Liver (tissue), 8 donors: ENCODE measurements at regions not wholly inside any gene's neighbourhood (a gene's known extent, or its start where the extent isn't known, plus 50 kb on each side); places are given as distances from the start of the nearest gene placed in this dataset.
A peak's percentile ranks its signal among the peaks of the same experiment; 100 is the strongest.

Experiments used
- DNase-seq: peaks from one replicate; pipeline ENCODE4 v3.0.0-alpha.2; 2017; ENCODE audit warnings: low spot score
- H3K27ac ChIP-seq, 2 donors: one replicate each; pipeline ENCODE4 v1.7.0; 2013; ENCODE audit warnings: inconsistent platforms in 2 of 2, low read length in 2 of 2, control low read depth in 1 of 2, low read depth in 1 of 2, mild to moderate bottlenecking in 1 of 2
- H3K27me3 ChIP-seq, 4 donors: one replicate each; pipeline versions ENCODE4 v1.6.1 to v1.7.0; 2013; ENCODE audit warnings: low read length in 3 of 4, inconsistent platforms in 1 of 4, mild to moderate bottlenecking in 1 of 4, moderate library complexity in 1 of 4; ENCODE audit not compliant: control insufficient read depth in 4 of 4, insufficient read depth in 4 of 4
- H3K36me3 ChIP-seq, 4 donors: one replicate each; pipeline versions ENCODE4 v1.6.1 to v1.7.0; 2013; ENCODE audit warnings: low read length in 3 of 4, mild to moderate bottlenecking in 3 of 4, low read depth in 1 of 4, moderate library complexity in 1 of 4; ENCODE audit not compliant: control insufficient read depth in 4 of 4, insufficient read depth in 3 of 4
- H3K4me1 ChIP-seq, 4 donors: one replicate each; pipeline versions ENCODE4 v1.6.1 to v1.7.0; 2013; ENCODE audit warnings: low read length in 3 of 4, mild to moderate bottlenecking in 3 of 4, moderate library complexity in 1 of 4; ENCODE audit not compliant: control insufficient read depth in 4 of 4, insufficient read depth in 4 of 4
- H3K4me3 ChIP-seq, 3 donors: one replicate each; pipeline versions ENCODE4 v1.6.1 to v1.7.0; 2013; ENCODE audit warnings: low read length in 3 of 3, control low read depth in 1 of 3, low read depth in 1 of 3, mild to moderate bottlenecking in 1 of 3
- H3K9ac ChIP-seq, 2 donors: one replicate each; pipeline ENCODE4 v1.7.0; 2013; ENCODE audit warnings: low read length in 2 of 2, mild to moderate bottlenecking in 2 of 2, moderate library complexity in 2 of 2, control low read depth in 1 of 2, low read depth in 1 of 2
- H3K9me3 ChIP-seq, 4 donors: one replicate each; pipeline versions ENCODE4 v1.6.1 to v1.7.0; 2013; ENCODE audit warnings: low read length in 3 of 4; ENCODE audit not compliant: control insufficient read depth in 4 of 4
- ATF3 ChIP-seq: IDR thresholded peaks from 2 replicates; pipeline ENCODE4 v1.6.1; 2016; ENCODE audit warnings: antibody characterized with exemption
- CTCF ChIP-seq: fragments of 150-350 bp; IDR thresholded peaks from 2 replicates; pipeline ENCODE4 v1.5.1; 2017; ENCODE audit warnings: improper control_type of control experiment, low read depth, low read length; ENCODE audit not compliant: missing input control
- FOXA2 ChIP-seq: IDR thresholded peaks from 2 replicates; pipeline ENCODE4 v1.6.1; 2016; ENCODE audit warnings: antibody characterized with exemption
- GABPA ChIP-seq, 2 donors: IDR thresholded peaks in 1 of 2; conservative IDR thresholded peaks in 1 of 2; 2 replicates each; pipeline ENCODE4 v1.6.1; 2016; ENCODE audit warnings: antibody characterized with exemption in 2 of 2, mild to moderate bottlenecking in 1 of 2, moderate library complexity in 1 of 2
- HNF4A ChIP-seq, 2 donors: conservative IDR thresholded peaks; 2 replicates each; pipeline ENCODE4 v1.6.1; 2016; ENCODE audit warnings: antibody characterized with exemption in 2 of 2, mild to moderate bottlenecking in 2 of 2
- HNF4G ChIP-seq: IDR thresholded peaks from 2 replicates; pipeline ENCODE4 v1.6.1; 2016; ENCODE audit warnings: antibody characterized with exemption
- JUND ChIP-seq, 2 donors: IDR thresholded peaks; 2 replicates each; pipeline ENCODE4 v1.6.1; 2016; ENCODE audit warnings: antibody characterized with exemption in 2 of 2
- MAX ChIP-seq: IDR thresholded peaks from 2 replicates; pipeline ENCODE4 v1.6.1; 2016; ENCODE audit warnings: antibody characterized with exemption
- NR2F2 ChIP-seq: IDR thresholded peaks from 2 replicates; pipeline ENCODE4 v1.6.1; 2016; ENCODE audit warnings: antibody characterized with exemption
- RAD21 ChIP-seq, 2 donors: IDR thresholded peaks; 2 replicates each; pipeline ENCODE4 v1.6.1; 2016; ENCODE audit warnings: antibody characterized with exemption in 2 of 2, mild to moderate bottlenecking in 2 of 2
- REST ChIP-seq: IDR thresholded peaks from 2 replicates; pipeline ENCODE4 v1.6.1; 2016; ENCODE audit warnings: antibody characterized with exemption, mild to moderate bottlenecking
- RXRA ChIP-seq, 2 donors: IDR thresholded peaks; 2 replicates each; pipeline ENCODE4 v1.6.1; 2017 to 2018; ENCODE audit warnings: antibody characterized with exemption in 2 of 2, mild to moderate bottlenecking in 1 of 2
- SP1 ChIP-seq: IDR thresholded peaks from 2 replicates; pipeline ENCODE4 v1.6.1; 2018; ENCODE audit warnings: antibody characterized with exemption, mild to moderate bottlenecking
- YY1 ChIP-seq: IDR thresholded peaks from 2 replicates; pipeline ENCODE4 v1.6.1; 2016; ENCODE audit warnings: antibody characterized with exemption, mild to moderate bottlenecking
- ZBTB33 ChIP-seq: IDR thresholded peaks from 2 replicates; pipeline ENCODE4 v1.6.1; 2016; ENCODE audit warnings: antibody characterized with exemption
- WGBS: extraction: QIAGEN DNeasy Blood & Tissue Kit; methylation state at CpG from one replicate; pipeline ENCODE4 v1.1.7; 2013; 5-methylcytosine and 5-hydroxymethylcytosine counted together
- donor health status: healthy.
- donor health status: healthy.
- donor health status: healthy.
- donor health status: healthy.
- donor health status: healthy.

GRCh38 chr4:93896516-93896915 lies 68.0 kb downstream of the ATOH1 start (continued):
- no peak for TF ChIP-seq ZBTB33
- TF ChIP-seq JUND (IDR thresholded peaks at IDR 0.05), result no peak
- no peak for TF ChIP-seq FOXA2

GRCh38 chr4:93897559-93897958 lies 69.0 kb downstream of the ATOH1 start:
- no peak for TF ChIP-seq MAX
- no peak for TF ChIP-seq GABPA (IDR thresholded peaks at IDR 0.05 in 1 of 2, conservative IDR thresholded peaks at IDR 0.05 in 1 of 2)
- TF ChIP-seq SP1, result no peak
- no peak for TF ChIP-seq HNF4G
- no peak for TF ChIP-seq FOXA2
- TF ChIP-seq YY1, result no peak
- no peak for TF ChIP-seq ATF3
- peak; percentile 13 to 37 for TF ChIP-seq RAD21 (IDR thresholded peaks at IDR 0.05)
- peak; percentile 22 for TF ChIP-seq CTCF
- no peak for TF ChIP-seq RXRA (IDR thresholded peaks at IDR 0.05)
- TF ChIP-seq REST, result no peak
- no peak for TF ChIP-seq HNF4A (conservative IDR thresholded peaks at IDR 0.05)
- TF ChIP-seq NR2F2, result no peak
- H3K4me1 ChIP-seq, result no peaks in the 10 kb centered on the region
- no peak overlapping the region for H3K27ac ChIP-seq
- no peaks in the 10 kb centered on the region for H3K9me3 ChIP-seq
- no peak for DNase-seq
- no peak overlapping the region for H3K4me3 ChIP-seq
- no peak overlapping the region for H3K9ac ChIP-seq
- H3K36me3 ChIP-seq, result no peaks in the 10 kb centered on the region
- H3K27me3 ChIP-seq, result peaks cover 0 to 2% (median 1%) of the 10 kb centered on the region in 4 donors
- WGBS, result 53% methylated on average over 1 of the region's 1 CpG
